Coronary artery (tissue), 2 donors: ENCODE measurements at regions not wholly inside any gene's neighbourhood (a gene's known extent, or its start where the extent isn't known, plus 50 kb on each side); places are given as distances from the start of the nearest gene placed in this dataset.

Experiments used
- DNase-seq: peaks from one replicate; pipeline ENCODE4 v3.0.0-alpha.2; 2017; ENCODE audit warnings: low spot score
- H3K27ac ChIP-seq, 2 donors: fragments of 200-600 bp; sonication (generic); one replicate each; pipeline ENCODE4 v1.5.1; 2016 to 2019
- H3K4me3 ChIP-seq: fragments of 200-600 bp; sonication (generic); 2 replicates; pipeline ENCODE4 v1.5.1; 2016; ENCODE audit warnings: mild to moderate bottlenecking, moderate library complexity
- TF ChIP-seq, protein P1 (sequence below): fragments of 200-600 bp; sonication (generic); IDR thresholded peaks from one replicate; pipeline ENCODE4 v1.5.1; 2019; ENCODE audit warnings: antibody characterized with exemption

DNA sequence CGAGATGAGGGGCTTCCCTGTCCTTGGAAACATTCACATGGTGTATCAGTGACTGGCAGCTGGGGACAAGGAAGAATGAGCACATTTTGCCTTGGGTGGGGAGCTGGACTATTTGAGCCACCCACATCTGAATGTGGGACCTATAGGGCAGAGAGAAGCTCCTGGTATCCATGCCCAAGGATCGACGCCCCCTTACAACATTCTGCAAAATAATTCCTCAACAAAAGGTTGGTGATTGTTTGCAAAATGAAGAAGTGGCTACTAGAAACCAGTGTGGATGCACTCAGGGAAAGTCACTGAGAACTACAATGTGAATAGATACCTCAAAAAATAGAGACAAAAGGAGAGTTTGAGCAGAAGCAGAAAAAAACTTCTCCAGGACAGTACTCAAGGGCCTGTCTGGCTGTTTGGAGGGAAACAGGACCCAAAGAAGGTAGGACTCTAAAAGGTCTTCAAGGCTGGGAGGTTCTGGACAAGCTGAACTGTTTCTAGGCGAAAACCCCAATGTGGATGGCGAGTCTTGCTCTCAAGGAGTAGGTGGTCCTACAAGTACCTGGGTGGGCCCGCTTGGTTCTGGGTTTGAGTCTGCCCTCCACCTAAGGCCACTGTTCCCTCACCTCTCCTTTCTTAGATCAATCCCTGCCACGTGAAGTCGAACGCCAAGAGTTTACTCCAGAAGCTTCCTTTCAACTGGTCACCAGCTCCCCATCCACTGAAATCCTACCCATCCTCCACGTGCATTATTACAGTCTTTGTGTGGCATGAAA lies 125.0 kb upstream of the ZNF746 start:
- no peak for DNase-seq
- H3K4me3 ChIP-seq: peak overlapping the region; percentile 97
- no peak overlapping the region for H3K27ac ChIP-seq
- TF ChIP-seq, protein P1, sequence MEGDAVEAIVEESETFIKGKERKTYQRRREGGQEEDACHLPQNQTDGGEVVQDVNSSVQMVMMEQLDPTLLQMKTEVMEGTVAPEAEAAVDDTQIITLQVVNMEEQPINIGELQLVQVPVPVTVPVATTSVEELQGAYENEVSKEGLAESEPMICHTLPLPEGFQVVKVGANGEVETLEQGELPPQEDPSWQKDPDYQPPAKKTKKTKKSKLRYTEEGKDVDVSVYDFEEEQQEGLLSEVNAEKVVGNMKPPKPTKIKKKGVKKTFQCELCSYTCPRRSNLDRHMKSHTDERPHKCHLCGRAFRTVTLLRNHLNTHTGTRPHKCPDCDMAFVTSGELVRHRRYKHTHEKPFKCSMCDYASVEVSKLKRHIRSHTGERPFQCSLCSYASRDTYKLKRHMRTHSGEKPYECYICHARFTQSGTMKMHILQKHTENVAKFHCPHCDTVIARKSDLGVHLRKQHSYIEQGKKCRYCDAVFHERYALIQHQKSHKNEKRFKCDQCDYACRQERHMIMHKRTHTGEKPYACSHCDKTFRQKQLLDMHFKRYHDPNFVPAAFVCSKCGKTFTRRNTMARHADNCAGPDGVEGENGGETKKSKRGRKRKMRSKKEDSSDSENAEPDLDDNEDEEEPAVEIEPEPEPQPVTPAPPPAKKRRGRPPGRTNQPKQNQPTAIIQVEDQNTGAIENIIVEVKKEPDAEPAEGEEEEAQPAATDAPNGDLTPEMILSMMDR: no peak

DNA sequence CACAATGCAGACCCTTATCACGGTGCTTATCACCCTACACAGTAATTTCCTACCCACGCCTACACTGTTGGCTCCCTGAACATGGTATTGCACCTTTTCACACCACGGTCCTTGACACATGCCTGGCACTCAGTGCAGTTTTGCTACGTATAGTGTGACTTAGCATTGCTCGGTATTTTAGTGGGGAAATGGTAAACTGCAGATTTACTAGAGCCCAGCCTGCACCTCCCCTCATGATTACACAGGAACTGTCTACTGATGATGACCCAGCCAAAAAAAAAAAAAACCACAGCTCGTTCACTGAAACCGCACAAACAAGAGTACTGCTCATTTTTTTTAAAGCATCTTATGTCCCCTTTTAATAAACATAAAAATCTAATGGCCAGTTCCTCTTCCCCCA lies 124.2 kb upstream of the ZNF746 start:
- no peak for DNase-seq
- TF ChIP-seq, protein P1: no peak
- no peak overlapping the region for H3K4me3 ChIP-seq
- no peak overlapping the region for H3K27ac ChIP-seq

DNA sequence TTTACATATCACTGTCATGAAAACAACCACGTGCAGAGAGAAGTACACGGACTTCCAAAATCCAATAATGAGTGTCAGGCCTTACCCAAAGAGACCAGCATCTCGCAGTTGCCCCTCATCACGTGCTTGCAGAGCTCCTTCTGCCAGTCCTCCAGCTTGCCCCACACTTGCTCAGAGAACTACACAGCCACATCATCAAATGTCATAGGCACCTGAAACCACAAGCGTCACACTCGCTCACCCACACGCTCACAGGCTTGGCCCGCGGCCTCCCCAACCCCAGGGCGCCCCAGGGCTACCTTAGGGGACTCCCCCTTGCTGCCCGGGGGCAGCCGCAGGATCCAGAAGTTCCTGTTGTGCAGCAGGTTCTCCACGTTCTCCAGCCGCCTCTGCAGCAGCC lies 123.4 kb upstream of the ZNF746 start:
- no peak for DNase-seq

GRCh38 chr7:149616898-149617297 lies 119.3 kb upstream of the ZNF746 start:
- TF ChIP-seq, protein P1: no peak
- Histone ChIP-seq H3K4me3 (no peak overlapping the region), H3K27ac (no peak overlapping the region)
- DNase-seq: no peak

More for the DNA sequence above, 123.4 kb upstream of the ZNF746 start:
- TF ChIP-seq, protein P1: no peak
- H3K4me3 ChIP-seq: no peak overlapping the region
- no peak overlapping the region for H3K27ac ChIP-seq

GRCh38 chr7:149615690-149616270 lies 118.2 kb upstream of the ZNF746 start:
- H3K4me3 ChIP-seq: no peak overlapping the region
- no peak for DNase-seq
- TF ChIP-seq, protein P1: no peak
- H3K27ac ChIP-seq: no peak overlapping the region

DNA sequence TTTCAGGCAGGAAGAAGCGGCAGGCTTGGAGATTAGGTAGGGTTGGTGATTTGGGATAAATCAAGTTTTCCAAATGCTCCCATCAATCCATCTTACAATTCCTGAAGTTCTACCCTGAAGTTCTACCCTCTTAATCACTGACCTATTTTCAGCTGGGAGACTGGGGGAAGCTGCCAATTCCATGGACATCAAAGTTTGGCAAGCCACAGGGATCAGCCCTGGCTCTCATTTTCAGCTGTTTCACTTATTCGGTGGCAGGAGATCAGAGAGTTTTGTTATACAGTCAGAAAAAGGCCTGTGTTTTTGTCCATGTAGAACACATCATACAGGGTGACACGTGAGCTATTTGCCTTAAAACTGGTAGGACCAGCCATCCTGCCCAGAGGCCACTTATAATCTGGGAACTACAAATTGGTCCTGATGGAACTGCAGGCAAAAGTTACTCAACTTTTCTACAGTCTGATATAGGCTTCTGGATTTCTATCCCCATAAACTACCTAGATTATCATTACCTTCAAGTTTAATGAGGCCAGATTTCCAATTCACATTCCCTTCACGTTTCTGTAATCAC lies 112.9 kb upstream of the ZNF746 start:
- H3K27ac ChIP-seq: no peak overlapping the region
- TF ChIP-seq, protein P1: no peak
- DNase-seq: no peak
- H3K4me3 ChIP-seq: no peak overlapping the region
